H1 (cell line): ENCODE measurements at regions not wholly inside any gene's neighbourhood (a gene's known extent, or its start where the extent isn't known, plus 50 kb on each side); places are given as distances from the start of the nearest gene placed in this dataset.
A peak's percentile ranks its signal among the peaks of the same experiment; 100 is the strongest.

Experiments used
- CTCF ChIA-PET: fragments of 300-600 bp; sonication (Branson Sonifier 250); formaldehyde crosslinking; loops from one replicate; lab custom pipeline; 2021; ENCODE audit not compliant: partially characterized antibody; lab: Charles Lee
- POLR2A ChIA-PET: fragments of 300-600 bp; sonication (Branson Sonifier 250); formaldehyde crosslinking; loops from one replicate; lab custom pipeline; 2021; ENCODE audit warnings: inconsistent platforms; ENCODE audit not compliant: partially characterized antibody; lab: Charles Lee
- DNase-seq, 2 experiments: peaks; one replicate each; pipeline versions ENCODE4 v3.0.0 to v3.0.0-alpha.2; 2010 to 2022; ENCODE audit warnings: low spot score in 2 of 2, low read depth in 1 of 2, mixed read lengths in 1 of 2
- FAIRE-seq: peaks from 2 replicates; lab custom pipeline; 2011; peaks lifted over from hg19 to GRCh38; lab: Jason Lieb, UNC
- H2AFZ ChIP-seq: 2 replicates; pipeline ENCODE4 v1.8.1; 2012; ENCODE audit warnings: low read length, inconsistent platforms
- H2AK5ac ChIP-seq: 2 replicates; pipeline ENCODE4 v1.6.1; 2013; ENCODE audit warnings: low read depth, low read length
- H2BK120ac ChIP-seq: replicated peaks from 2 replicates; pipeline ENCODE3; 2013; ENCODE audit warnings: low read depth, low read length, inconsistent platforms
- H2BK12ac ChIP-seq: 2 replicates; pipeline ENCODE4 v1.6.1; 2013; ENCODE audit warnings: low read depth, low read length
- H2BK15ac ChIP-seq: 2 replicates; pipeline ENCODE4 v1.6.1; 2013; ENCODE audit warnings: low read length
- H2BK20ac ChIP-seq: 2 replicates; pipeline ENCODE4 v1.6.1; 2013; ENCODE audit warnings: low read length
- H2BK5ac ChIP-seq: 2 replicates; pipeline ENCODE4 v1.6.1; 2013; ENCODE audit warnings: low read depth, low read length
- H3K14ac ChIP-seq: 2 replicates; pipeline ENCODE4 v1.6.1; 2013; ENCODE audit warnings: inconsistent platforms; ENCODE audit not compliant: insufficient read length
- H3K18ac ChIP-seq: 2 replicates; pipeline ENCODE4 v1.6.1; 2013; ENCODE audit warnings: low read length; ENCODE audit errors: extremely low read depth
- H3K23ac ChIP-seq: 2 replicates; pipeline ENCODE4 v1.6.1; 2013; ENCODE audit warnings: inconsistent platforms; ENCODE audit not compliant: insufficient read length
- H3K23me2 ChIP-seq: 2 replicates; pipeline ENCODE4 v1.6.1; 2013; ENCODE audit warnings: low read depth, low read length
- H3K27ac ChIP-seq: 2 replicates; pipeline ENCODE4 v1.6.1; 2011; ENCODE audit warnings: low read depth, low read length, inconsistent platforms
- H3K27me3 ChIP-seq, 4 experiments: replicated peaks in 1 of 4; 1 replicate in 1 of 4; 2 replicates in 3 of 4; pipeline versions ENCODE4 v1.6.1 to v1.8.1; 2011 to 2013; ENCODE audit warnings: low read length in 3 of 4, mild to moderate bottlenecking in 3 of 4, inconsistent platforms in 2 of 4, mixed read lengths in 2 of 4, moderate library complexity in 1 of 4; ENCODE audit not compliant: control insufficient read depth in 3 of 4, insufficient read depth in 3 of 4; ENCODE audit errors: extremely low read depth in 1 of 4
- H3K36me3 ChIP-seq, 4 experiments: 2 replicates each; pipeline versions ENCODE4 v1.6.1 to v1.8.1; 2011 to 2013; ENCODE audit warnings: mild to moderate bottlenecking in 4 of 4, low read length in 3 of 4, moderate library complexity in 2 of 4, control low read depth in 1 of 4, inconsistent platforms in 1 of 4; ENCODE audit not compliant: insufficient read depth in 4 of 4, control insufficient read depth in 2 of 4
- H3K4ac ChIP-seq: replicated peaks from 2 replicates; pipeline ENCODE3; 2013; ENCODE audit warnings: low read length, low read depth, mixed read lengths, inconsistent platforms; ENCODE audit not compliant: insufficient read length
- H3K4me1 ChIP-seq, 4 experiments: replicated peaks in 1 of 4; 1 replicate in 1 of 4; 2 replicates in 3 of 4; pipeline versions ENCODE4 v1.6.1 to v1.8.1; 2011 to 2013; ENCODE audit warnings: low read length in 3 of 4, inconsistent platforms in 2 of 4, mixed read lengths in 1 of 4; ENCODE audit not compliant: insufficient read depth in 4 of 4, control insufficient read depth in 3 of 4
- H3K4me2 ChIP-seq, 2 experiments: 2 replicates each; pipeline versions ENCODE4 v1.6.1 to v1.8.1; 2011 to 2013; ENCODE audit warnings: low read depth in 2 of 2, low read length in 2 of 2, control low read depth in 1 of 2, inconsistent platforms in 1 of 2, mild to moderate bottlenecking in 1 of 2; ENCODE audit not compliant: insufficient read depth in 1 of 2
- H3K4me3 ChIP-seq, 4 experiments: fragments of 200-600, 300-600 bp in 1 of 4; sonication (generic), shearing (Covaris generic), sonication (Bioruptor Twin) in 1 of 4; 2 replicates each; pipeline versions ENCODE4 v1.5.1 to v1.8.1; 2011 to 2016; ENCODE audit warnings: low read length in 4 of 4, low read depth in 3 of 4, control low read depth in 2 of 4, inconsistent platforms in 2 of 4, mild to moderate bottlenecking in 2 of 4, mixed read lengths in 1 of 4, moderate library complexity in 1 of 4; ENCODE audit not compliant: insufficient read depth in 2 of 4; ENCODE audit errors: extremely low read depth in 1 of 4
- H3K56ac ChIP-seq: replicated peaks from 2 replicates; pipeline ENCODE3; 2013; ENCODE audit warnings: low read depth, mild to moderate bottlenecking, mixed read lengths, low read length, inconsistent platforms; ENCODE audit not compliant: insufficient read length
- H3K79me1 ChIP-seq: 2 replicates; pipeline ENCODE4 v1.6.1; 2013; ENCODE audit warnings: low read depth, low read length, control low read depth
- H3K79me2 ChIP-seq, 2 experiments: 2 replicates each; pipeline versions ENCODE4 v1.6.1 to v1.8.1; 2012 to 2013; ENCODE audit warnings: low read length in 2 of 2, mild to moderate bottlenecking in 2 of 2, inconsistent platforms in 1 of 2; ENCODE audit not compliant: insufficient read depth in 2 of 2, control insufficient read depth in 1 of 2
- H3K9ac ChIP-seq, 4 experiments: replicated peaks in 1 of 4; 1 replicate in 1 of 4; 2 replicates in 3 of 4; pipeline versions ENCODE4 v1.6.1 to v1.8.1; 2011 to 2013; ENCODE audit warnings: low read depth in 3 of 4, low read length in 3 of 4, control low read depth in 2 of 4, mild to moderate bottlenecking in 2 of 4, moderate library complexity in 2 of 4, inconsistent platforms in 1 of 4; ENCODE audit errors: extremely low read depth in 1 of 4
- H3K9me3 ChIP-seq, 2 experiments: 2 replicates each; pipeline versions ENCODE4 v1.6.1 to v1.8.1; 2012 to 2013; ENCODE audit warnings: mild to moderate bottlenecking in 2 of 2, moderate library complexity in 2 of 2, control low read depth in 1 of 2, inconsistent platforms in 1 of 2, low read depth in 1 of 2, low read length in 1 of 2, mixed read lengths in 1 of 2; ENCODE audit not compliant: insufficient read depth in 2 of 2
- H4K20me1 ChIP-seq, 2 experiments: replicated peaks in 1 of 2; 2 replicates each; pipeline versions ENCODE3 to v1.8.1; 2011 to 2013; ENCODE audit warnings: inconsistent platforms in 2 of 2, low read length in 2 of 2, mild to moderate bottlenecking in 1 of 2; ENCODE audit not compliant: insufficient read depth in 2 of 2, control insufficient read depth in 1 of 2
- H4K5ac ChIP-seq: 2 replicates; pipeline ENCODE4 v1.6.1; 2013; ENCODE audit warnings: low read length, low read depth, mixed read lengths, inconsistent platforms; ENCODE audit not compliant: insufficient read length
- H4K8ac ChIP-seq: 2 replicates; pipeline ENCODE4 v1.8.0; 2013; ENCODE audit warnings: mild to moderate bottlenecking, moderate library complexity, low read length, inconsistent platforms; ENCODE audit not compliant: insufficient read depth; ENCODE audit errors: extremely low read depth
- H4K91ac ChIP-seq: replicated peaks from 2 replicates; pipeline ENCODE3; 2013; ENCODE audit warnings: low read length, mixed read lengths, inconsistent platforms; ENCODE audit not compliant: insufficient read length
- CBX5 ChIP-seq: fragments of 300-800, 300-1000 bp; sonication (generic); IDR thresholded peaks from 2 replicates; pipeline ENCODE4 v1.7.1; 2016; ENCODE audit warnings: antibody characterized with exemption, low read length, low read depth
- CEBPB ChIP-seq: IDR thresholded peaks from 2 replicates; pipeline ENCODE4 v1.6.1; 2012; ENCODE audit warnings: low read depth, low read length
- JUND ChIP-seq: IDR thresholded peaks from 2 replicates; pipeline ENCODE4 v1.6.1; 2011; ENCODE audit warnings: mild to moderate bottlenecking, improper control_type of control experiment, low read length
- NANOG ChIP-seq: IDR thresholded peaks from 2 replicates; pipeline ENCODE4 v1.6.1; 2011; ENCODE audit warnings: low read length, low read depth, mild to moderate bottlenecking, inconsistent platforms; ENCODE audit not compliant: insufficient read depth, poor library complexity, severe bottlenecking
- SIRT6 ChIP-seq: IDR thresholded peaks from one replicate; pipeline ENCODE4 v1.7.1; 2012; ENCODE audit warnings: low read length, inconsistent platforms
- SP1 ChIP-seq: IDR thresholded peaks from 2 replicates; pipeline ENCODE4 v1.6.1; 2011; ENCODE audit warnings: low read depth, low read length
- SP2 ChIP-seq: IDR thresholded peaks from 2 replicates; pipeline ENCODE4 v1.6.1; 2012; ENCODE audit warnings: mild to moderate bottlenecking, low read length, inconsistent platforms
- WGBS, 2 experiments: shearing (Covaris generic) in 1 of 2; methylation state at CpG; one replicate each; pipeline versions ENCODE4 v1.1.6 to v1.1.7; 2013 to 2015; ENCODE audit warnings: low lambda C conversion rate in 2 of 2, mixed read lengths in 2 of 2, inconsistent platforms in 1 of 2, low coverage in 1 of 2, missing lambda C conversion rate in 1 of 2; ENCODE audit not compliant: insufficient replicate concordance in 2 of 2, insufficient coverage in 1 of 2, insufficient read length in 1 of 2; ENCODE audit errors: extremely low coverage in 1 of 2, missing lambda C conversion rate in 1 of 2; 5-methylcytosine and 5-hydroxymethylcytosine counted together

- no peak overlapping the region for H2AK5ac ChIP-seq
- H3K14ac ChIP-seq, result no peak overlapping the region
- H3K4ac ChIP-seq, result no peak overlapping the region
- peaks cover 10 to 23% (median 16%) of the 10 kb centered on the region in 4 experiments for H3K4me1 ChIP-seq
- H3K27me3 ChIP-seq, result no peaks in the 10 kb centered on the region
- H2BK120ac ChIP-seq, result no peak overlapping the region
- TF ChIP-seq SIRT6 (no peak), CBX5 (no peak), JUND (0 out of 2 replicates have a peak, but pooled peaks have one; percentile 5), SP2 (no peak), NANOG (no peak), SP1 (no peak), CEBPB (no peak)
- TF ChIP-seq, all 59 proteins: peak for 1
- H3K23ac ChIP-seq, result no peak overlapping the region
- FAIRE-seq (no peak), DNase-seq (no peak)
- no peak overlapping the region for H3K4me3 ChIP-seq
- H2AFZ ChIP-seq, result no peak overlapping the region
- H4K5ac ChIP-seq, result no peak overlapping the region
- no peaks in the 10 kb centered on the region for H3K23me2 ChIP-seq
- no peak overlapping the region for H2BK15ac ChIP-seq
- H3K18ac ChIP-seq, result no peak overlapping the region
- ChIA-PET CTCF (interaction anchor here (1.1 to 1.6 kb wide), 3 partner anchors 18 to 380 kb away, joined by 3 to 5 read pairs (median 4); no protein-coding TSS in a partner anchor), POLR2A (interaction anchor here (1.3 kb wide), 1 partner anchor 272 kb away, joined by 7 read pairs; the partner anchor contains the start of gene DUSP6)
- H3K9ac ChIP-seq, result no peak overlapping the region
- H3K56ac ChIP-seq, result no peak overlapping the region
- no peaks in the 10 kb centered on the region for H3K36me3 ChIP-seq
- H3K4me2 ChIP-seq, result no peak overlapping the region
- H2BK5ac ChIP-seq, result no peak overlapping the region
- H4K8ac ChIP-seq, result no peak overlapping the region
- no peaks in the 10 kb centered on the region for H3K79me2 ChIP-seq
- H2BK20ac ChIP-seq, result 0 out of 2 replicates have a peak overlapping the region, but pooled peaks have one; percentile 67
- 46% methylated on average over 3 of the region's 3 CpGs; no CpG with 5 or more reads in 1 of the 2 experiments for WGBS, 2 experiments
- no peaks in the 10 kb centered on the region for H4K20me1 ChIP-seq
- H3K79me1 ChIP-seq, result no peaks in the 10 kb centered on the region
- H2BK12ac ChIP-seq, result no peak overlapping the region
- no peak overlapping the region for H4K91ac ChIP-seq
- H3K9me3 ChIP-seq, result no peaks in the 10 kb centered on the region
- no peak overlapping the region for H3K27ac ChIP-seq
Measured at GRCh38 chr12:89080793-89081465, 271.4 kb downstream of the DUSP6 start.
